GM21576 (cell line): ENCODE measurements at regions not wholly inside any gene's neighbourhood (a gene's known extent, or its start where the extent isn't known, plus 50 kb on each side); places are given as distances from the start of the nearest gene placed in this dataset.
A peak's percentile ranks its signal among the peaks of the same experiment; 100 is the strongest.

Source experiments
- ATAC-seq: cut with Tn5 transposase; IDR thresholded peaks from one replicate; pipeline ENCODE4 v1.9.1; 2021; ENCODE audit warnings: mild to moderate bottlenecking, moderate library complexity; ENCODE audit not compliant: unreplicated experiment

GRCh38 chr13:59495936-59496512 lies 667.7 kb downstream of the DIAPH3 start:
- ATAC-seq, result no peak

- ATAC-seq, result no peak
These were observed 666.0 kb downstream of the DIAPH3 start for GRCh38 chr13:59497621-59498247.

GRCh38 chr13:59501004-59501403 lies 662.7 kb downstream of the DIAPH3 start:
- no peak for ATAC-seq

- ATAC-seq, result no peak
These were observed 659.3 kb downstream of the DIAPH3 start for GRCh38 chr13:59504407-59504806.

GRCh38 chr13:59510386-59510785 lies 653.3 kb downstream of the DIAPH3 start:
- ATAC-seq, result no peak

GRCh38 chr13:59513686-59514085 lies 650.0 kb downstream of the DIAPH3 start:
- no peak for ATAC-seq

GRCh38 chr13:59514316-59514715 lies 649.4 kb downstream of the DIAPH3 start:
- no peak for ATAC-seq

- no peak for ATAC-seq
These were observed 643.9 kb downstream of the DIAPH3 start for GRCh38 chr13:59519819-59520218.

- ATAC-seq, result no peak
These were observed 642.2 kb downstream of the DIAPH3 start for GRCh38 chr13:59521549-59521948.

GRCh38 chr13:59522652-59523051 lies 641.1 kb downstream of the DIAPH3 start:
- no peak for ATAC-seq

GRCh38 chr13:59527500-59527899 lies 636.2 kb downstream of the DIAPH3 start:
- ATAC-seq, result no peak

GRCh38 chr13:59531571-59532091 lies 632.1 kb downstream of the DIAPH3 start:
- peak; percentile 63 for ATAC-seq

- ATAC-seq, result no peak
These were observed 631.3 kb downstream of the DIAPH3 start for GRCh38 chr13:59532405-59532804.

GRCh38 chr13:59533561-59534555 lies 629.9 kb downstream of the DIAPH3 start:
- ATAC-seq, result no peak

- no peak for ATAC-seq
These were observed 628.9 kb downstream of the DIAPH3 start for GRCh38 chr13:59534806-59535205.

GRCh38 chr13:59537500-59537899 lies 626.2 kb downstream of the DIAPH3 start:
- ATAC-seq, result no peak

GRCh38 chr13:59538512-59538911 lies 625.2 kb downstream of the DIAPH3 start:
- ATAC-seq, result no peak

GRCh38 chr13:59542303-59542702 lies 621.4 kb downstream of the DIAPH3 start:
- ATAC-seq, result no peak

GRCh38 chr13:59543418-59543817 lies 620.3 kb downstream of the DIAPH3 start:
- no peak for ATAC-seq

- ATAC-seq, result no peak
These were observed 618.7 kb downstream of the DIAPH3 start for GRCh38 chr13:59545007-59545406.

- no peak for ATAC-seq
These were observed 617.5 kb downstream of the DIAPH3 start for GRCh38 chr13:59546178-59546577.
